H1 (cell line): ENCODE measurements at regions not wholly inside any gene's neighbourhood (a gene's known extent, or its start where the extent isn't known, plus 50 kb on each side); places are given as distances from the start of the nearest gene placed in this dataset.

Source experiments
- EP300 ChIP-seq, 2 experiments: IDR thresholded peaks; 1 replicate in 1 of 2; 2 replicates in 1 of 2; pipeline ENCODE4 v1.6.1; 2011 to 2012; ENCODE audit warnings: low read depth in 2 of 2, low read length in 2 of 2, mild to moderate bottlenecking in 2 of 2, borderline replicate concordance in 1 of 2, inconsistent platforms in 1 of 2, moderate library complexity in 1 of 2
- EZH2 ChIP-seq: fragments of 200-600 bp; sonication (generic); IDR thresholded peaks from 2 replicates; pipeline ENCODE4 v1.7.1; 2012; ENCODE audit warnings: low read depth, mild to moderate bottlenecking, moderate library complexity, low read length, inconsistent platforms; ENCODE audit not compliant: severe bottlenecking
- JUND ChIP-seq: IDR thresholded peaks from 2 replicates; pipeline ENCODE4 v1.6.1; 2011; ENCODE audit warnings: mild to moderate bottlenecking, improper control_type of control experiment, low read length
- KDM5A ChIP-seq: fragments of 200-600 bp; IDR thresholded peaks from 2 replicates; pipeline ENCODE4 v1.7.1; 2012; ENCODE audit warnings: mild to moderate bottlenecking, low read length, inconsistent platforms, mixed read lengths
- MAX ChIP-seq: IDR thresholded peaks from 2 replicates; pipeline ENCODE4 v1.6.1; 2012; ENCODE audit warnings: inconsistent platforms
- NRF1 ChIP-seq: IDR thresholded peaks from 2 replicates; pipeline ENCODE4 v1.6.1; 2011; ENCODE audit warnings: mild to moderate bottlenecking, low read depth, low read length, improper control_type of control experiment
- POLR2A ChIP-seq, 2 experiments: IDR thresholded peaks; 1 replicate in 1 of 2; 2 replicates in 1 of 2; pipeline ENCODE4 v1.6.1; 2011; ENCODE audit warnings: low read depth in 2 of 2, low read length in 2 of 2, mild to moderate bottlenecking in 2 of 2; ENCODE audit errors: control extremely low read depth in 1 of 2
- TF ChIP-seq, protein P1 (sequence below): IDR thresholded peaks from 2 replicates; pipeline ENCODE4 v1.6.1; 2011; ENCODE audit warnings: low read depth, mild to moderate bottlenecking, low read length; ENCODE audit not compliant: insufficient read depth
- TF ChIP-seq, protein P2 (sequence below), 3 experiments: IDR thresholded peaks; 1 replicate in 2 of 3; 2 replicates in 1 of 3; pipeline versions ENCODE4 v1.5.1 to v1.6.1; 2011; ENCODE audit warnings: low read length in 3 of 3, mild to moderate bottlenecking in 3 of 3, inconsistent platforms in 2 of 3, low read depth in 1 of 3, moderate library complexity in 1 of 3; ENCODE audit not compliant: insufficient read depth in 1 of 3; ENCODE audit errors: control extremely low read depth in 1 of 3

- TF ChIP-seq JUND (no peak), KDM5A (no peak), EP300 (IDR thresholded peaks at IDR 0.05; ENCODE audit: borderline replicate concordance in 1 of 2, low read depth in 2 of 2, low read length in 2 of 2) (no peak), EZH2 (no peak), POLR2A (IDR thresholded peaks at IDR 0.05; ENCODE audit: control extremely low read depth in 1 of 2, low read depth in 2 of 2, low read length in 2 of 2) (no peak), MAX (no peak), NRF1 (no peak)
- TF ChIP-seq, protein P1, sequence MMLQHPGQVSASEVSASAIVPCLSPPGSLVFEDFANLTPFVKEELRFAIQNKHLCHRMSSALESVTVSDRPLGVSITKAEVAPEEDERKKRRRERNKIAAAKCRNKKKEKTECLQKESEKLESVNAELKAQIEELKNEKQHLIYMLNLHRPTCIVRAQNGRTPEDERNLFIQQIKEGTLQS = no peak
- TF ChIP-seq, protein P2, sequence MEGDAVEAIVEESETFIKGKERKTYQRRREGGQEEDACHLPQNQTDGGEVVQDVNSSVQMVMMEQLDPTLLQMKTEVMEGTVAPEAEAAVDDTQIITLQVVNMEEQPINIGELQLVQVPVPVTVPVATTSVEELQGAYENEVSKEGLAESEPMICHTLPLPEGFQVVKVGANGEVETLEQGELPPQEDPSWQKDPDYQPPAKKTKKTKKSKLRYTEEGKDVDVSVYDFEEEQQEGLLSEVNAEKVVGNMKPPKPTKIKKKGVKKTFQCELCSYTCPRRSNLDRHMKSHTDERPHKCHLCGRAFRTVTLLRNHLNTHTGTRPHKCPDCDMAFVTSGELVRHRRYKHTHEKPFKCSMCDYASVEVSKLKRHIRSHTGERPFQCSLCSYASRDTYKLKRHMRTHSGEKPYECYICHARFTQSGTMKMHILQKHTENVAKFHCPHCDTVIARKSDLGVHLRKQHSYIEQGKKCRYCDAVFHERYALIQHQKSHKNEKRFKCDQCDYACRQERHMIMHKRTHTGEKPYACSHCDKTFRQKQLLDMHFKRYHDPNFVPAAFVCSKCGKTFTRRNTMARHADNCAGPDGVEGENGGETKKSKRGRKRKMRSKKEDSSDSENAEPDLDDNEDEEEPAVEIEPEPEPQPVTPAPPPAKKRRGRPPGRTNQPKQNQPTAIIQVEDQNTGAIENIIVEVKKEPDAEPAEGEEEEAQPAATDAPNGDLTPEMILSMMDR (IDR thresholded peaks at IDR 0.05; ENCODE audit: control extremely low read depth in 1 of 3, insufficient read depth in 1 of 3, low read depth in 1 of 3, low read length in 3 of 3) = no peak
Measured at GRCh38 chr2:67579806-67580205, 182.7 kb downstream of the ETAA1 start.
